A549 (cell line): ENCODE measurements at regions not wholly inside any gene's neighbourhood (a gene's known extent, or its start where the extent isn't known, plus 50 kb on each side); places are given as distances from the start of the nearest gene placed in this dataset.

Experiments used
- ATAC-seq, 2 experiments: fragments of 200-7000 bp in 1 of 2; fragments of >200 bp in 1 of 2; cut with Nextera tagmentation in 1 of 2; cut with Tn5 transposase in 1 of 2; 3 replicates each; pipeline versions ENCODE4 v1.8.0 to v1.9.1; 2018 to 2020; ENCODE audit warnings: mild to moderate bottlenecking in 1 of 2, moderate library complexity in 1 of 2
- CTCF ChIA-PET: fragments of 300-600 bp; sonication (Branson Sonifier 250); formaldehyde crosslinking; extraction: SDS; loops from one replicate; lab custom pipeline; 2021; ENCODE audit warnings: antibody characterized with exemption, inconsistent platforms; lab: Yijun Ruan, JAX
- POLR2A ChIA-PET: fragments of 350-600 bp; formaldehyde crosslinking; extraction: SDS; loops from one replicate; lab custom pipeline; 2021; ENCODE audit warnings: antibody characterized with exemption, inconsistent platforms; lab: Yijun Ruan, JAX
- DNase-seq, 2 experiments: peaks; one replicate each; pipeline versions ENCODE4 v3.0.0 to v3.0.0-alpha.2; 2011 to 2016; ENCODE audit warnings: low read depth in 1 of 2, low spot score in 1 of 2
- FAIRE-seq: peaks from 2 replicates; lab custom pipeline; 2011; peaks lifted over from hg19 to GRCh38; lab: Jason Lieb, UNC
- H3K27ac ChIP-seq, 2 experiments: fragments of >200 bp; sonication (Bioruptor Twin); formaldehyde crosslinking; 3 replicates each; pipeline ENCODE4 v1.5.1; 2016 to 2017
- H3K4me1 ChIP-seq: fragments of >200 bp; sonication (Bioruptor Twin); formaldehyde crosslinking; 3 replicates; pipeline ENCODE4 v1.6.1; 2016
- H3K4me2 ChIP-seq: fragments of >200 bp; sonication (Bioruptor Twin); formaldehyde crosslinking; 3 replicates; pipeline ENCODE4 v1.6.1; 2016
- H3K4me3 ChIP-seq: fragments of >200 bp; sonication (Bioruptor Twin); formaldehyde crosslinking; 3 replicates; pipeline ENCODE4 v1.5.1; 2016
- H3K9me3 ChIP-seq: fragments of >200 bp; sonication (Bioruptor Twin); formaldehyde crosslinking; 3 replicates; pipeline ENCODE4 v1.6.1; 2016
- CEBPB ChIP-seq, 2 experiments: fragments of >200 bp in 1 of 2; sonication (Bioruptor Twin) in 1 of 2; formaldehyde crosslinking in 1 of 2; IDR thresholded peaks; 2 replicates each; pipeline ENCODE4 v1.6.1; 2012 to 2016
- EHF ChIP-seq: fragments of 250-450 bp; sonication (Bioruptor Pico); IDR thresholded peaks from 2 replicates; pipeline ENCODE4 v1.5.0; 2020; ENCODE audit warnings: mild to moderate bottlenecking
- EHMT2 ChIP-seq: fragments of 200-600 bp; sonication (generic); IDR thresholded peaks from 2 replicates; pipeline ENCODE4 v1.6.1; 2016; ENCODE audit warnings: antibody characterized with exemption, low read depth, mild to moderate bottlenecking, moderate library complexity
- EP300 ChIP-seq, 2 experiments: fragments of >200 bp; sonication (Bioruptor Twin); formaldehyde crosslinking; IDR thresholded peaks; 2 replicates in 1 of 2; 3 replicates in 1 of 2; pipeline ENCODE4 v1.6.1; 2016 to 2017
- FOSB ChIP-seq: fragments of 250-450 bp; sonication (Bioruptor Pico); IDR thresholded peaks from 2 replicates; pipeline ENCODE4 v1.5.0; 2020; ENCODE audit warnings: mild to moderate bottlenecking, moderate library complexity
- HDAC2 ChIP-seq: fragments of 200-600 bp; sonication (generic); IDR thresholded peaks from 2 replicates; pipeline ENCODE4 v1.6.1; 2016
- HEYL ChIP-seq: fragments of 250-450 bp; sonication (Bioruptor Pico); IDR thresholded peaks from 2 replicates; pipeline ENCODE4 v1.8.0; 2021; ENCODE audit warnings: mild to moderate bottlenecking, moderate library complexity
- HOXB13 ChIP-seq: fragments of 250-450 bp; sonication (Bioruptor Pico); IDR thresholded peaks from 2 replicates; pipeline ENCODE4 v1.5.0; 2020; ENCODE audit warnings: low read depth, mild to moderate bottlenecking, moderate library complexity
- HOXB5 ChIP-seq: fragments of 250-450 bp; sonication (Bioruptor Pico); IDR thresholded peaks from 2 replicates; pipeline ENCODE4 v1.5.0; 2020; ENCODE audit warnings: mild to moderate bottlenecking, moderate library complexity
- MAZ ChIP-seq: fragments of 150-350 bp; IDR thresholded peaks from 2 replicates; pipeline ENCODE4 v1.6.1; 2014; ENCODE audit warnings: antibody characterized with exemption, low read depth, low read length, borderline replicate concordance
- MYC ChIP-seq: IDR thresholded peaks from 2 replicates; pipeline ENCODE4 v1.6.1; 2012; ENCODE audit warnings: mild to moderate bottlenecking, inconsistent platforms, low read length, improper control_type of control experiment, borderline replicate concordance
- NPAS2 ChIP-seq: fragments of 250-450 bp; sonication (Bioruptor Pico); IDR thresholded peaks from 2 replicates; pipeline ENCODE4 v1.8.0; 2022; ENCODE audit warnings: mild to moderate bottlenecking, moderate library complexity, borderline replicate concordance
- POLR2AphosphoS2 ChIP-seq: conservative IDR thresholded peaks from 2 replicates; pipeline ENCODE4 v1.6.1; 2012; ENCODE audit warnings: low read length, improper control_type of control experiment, inconsistent platforms
- RAD21 ChIP-seq, 2 experiments: fragments of >200 bp in 1 of 2; sonication (Bioruptor Twin) in 1 of 2; formaldehyde crosslinking in 1 of 2; IDR thresholded peaks in 1 of 2; conservative IDR thresholded peaks in 1 of 2; 2 replicates in 1 of 2; 3 replicates in 1 of 2; pipeline ENCODE4 v1.6.1; 2012 to 2018; ENCODE audit warnings: inconsistent platforms in 1 of 2
- RCOR1 ChIP-seq: fragments of 150-350 bp; IDR thresholded peaks from 2 replicates; pipeline ENCODE4 v1.6.1; 2014; ENCODE audit warnings: antibody characterized with exemption, low read length, low read depth
- RNF2 ChIP-seq: fragments of 200-600 bp; sonication (generic); IDR thresholded peaks from 2 replicates; pipeline ENCODE4 v1.6.1; 2016; ENCODE audit warnings: low read depth, mild to moderate bottlenecking, antibody characterized with exemption, moderate library complexity, borderline replicate concordance
- SMC3 ChIP-seq: fragments of >200 bp; sonication (Bioruptor Twin); formaldehyde crosslinking; IDR thresholded peaks from 3 replicates; pipeline ENCODE4 v1.6.1; 2018; ENCODE audit warnings: inconsistent platforms
- TFCP2L1 ChIP-seq: fragments of 250-450 bp; sonication (Bioruptor Pico); IDR thresholded peaks from 2 replicates; pipeline ENCODE4 v1.5.0; 2021; ENCODE audit warnings: mild to moderate bottlenecking
- ZC3H11A ChIP-seq: fragments of 450-650 bp; IDR thresholded peaks from 2 replicates; pipeline ENCODE4 v1.6.1; 2014; ENCODE audit warnings: antibody characterized with exemption, mild to moderate bottlenecking
- ZFP36 ChIP-seq: fragments of 450-650 bp; IDR thresholded peaks from 2 replicates; pipeline ENCODE4 v1.6.1; 2014; ENCODE audit warnings: borderline replicate concordance; ENCODE audit not compliant: partially characterized antibody
- ZNF302 ChIP-seq: fragments of 250-450 bp; sonication (Bioruptor Pico); IDR thresholded peaks from 2 replicates; pipeline ENCODE4 v1.9.0; 2021; ENCODE audit warnings: inconsistent platforms, mild to moderate bottlenecking, moderate library complexity
- ZSCAN20 ChIP-seq: fragments of 250-450 bp; sonication (Bioruptor Pico); IDR thresholded peaks from 2 replicates; pipeline ENCODE4 v1.8.0; 2022; ENCODE audit warnings: mild to moderate bottlenecking, moderate library complexity
- WGBS: methylation state at CpG from one replicate; pipeline ENCODE4 v1.1.6; 2017; ENCODE audit errors: missing lambda C conversion rate; 5-methylcytosine and 5-hydroxymethylcytosine counted together
- TF ChIP-seq, protein P1 (sequence below): fragments of 200-600 bp; sonication (generic); IDR thresholded peaks from 2 replicates; pipeline ENCODE4 v1.6.1; 2016; ENCODE audit warnings: antibody characterized with exemption, mild to moderate bottlenecking, moderate library complexity
- TF ChIP-seq, protein P2 (sequence below): IDR thresholded peaks from 2 replicates; pipeline ENCODE4 v1.6.1; 2012

DNA sequence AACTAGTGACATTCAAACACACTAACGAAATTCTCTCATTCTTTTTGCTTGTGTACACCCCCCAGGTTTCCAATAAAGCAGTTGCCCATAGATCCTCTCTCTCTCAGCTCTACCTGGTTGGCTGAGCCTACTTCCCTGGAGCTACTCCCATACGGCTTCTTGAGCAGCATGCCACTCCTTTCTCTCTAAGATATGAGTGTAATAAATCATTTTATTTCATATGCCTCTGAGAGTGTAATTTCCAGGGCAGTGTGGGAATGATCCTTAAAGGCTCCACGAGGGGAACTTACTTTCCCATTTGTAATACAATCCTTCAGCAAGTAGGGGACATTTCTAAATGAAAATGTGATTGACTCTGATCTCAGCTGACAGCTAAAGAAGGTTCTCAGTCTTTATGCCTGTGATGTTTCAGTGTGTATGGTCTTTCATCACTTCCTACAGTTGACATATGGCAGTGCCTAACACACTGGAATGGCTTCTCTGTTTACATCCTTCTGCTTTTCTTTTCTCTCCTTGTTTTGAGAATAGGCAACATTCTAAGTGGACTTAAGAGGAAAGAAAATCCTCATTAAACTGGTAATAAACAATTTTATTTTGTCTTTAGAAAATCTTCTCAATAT, 1194.3 kb upstream of the CDH8 start (continued):
- TF ChIP-seq ZC3H11A: no peak

- DNase-seq (no peak), ATAC-seq (no peak), FAIRE-seq (no peak)
- Histone ChIP-seq H3K4me3 (no peak overlapping the region), H3K4me2 (no peak overlapping the region), H3K9me3 (no peaks in the 10 kb centered on the region), H3K4me1 (no peaks in the 10 kb centered on the region), H3K27ac (no peak overlapping the region)
- ChIA-PET POLR2A (no interaction called here), CTCF (no interaction called here)
- 17% methylated on average over 2 of the region's 2 CpGs for WGBS
- no peak for TF ChIP-seq FOSB
- no peak for TF ChIP-seq ZNF302 (CRISPR knock-in tag)
- no peak for TF ChIP-seq NPAS2 (CRISPR knock-in tag)
- TF ChIP-seq EHMT2: no peak
- no peak for TF ChIP-seq HOXB5 (CRISPR knock-in tag)
- no peak for TF ChIP-seq EHF
- TF ChIP-seq ZFP36: no peak
- TF ChIP-seq ZC3H11A: no peak
- TF ChIP-seq MAZ: no peak
- no peak for TF ChIP-seq SMC3
- TF ChIP-seq HOXB13: no peak
- TF ChIP-seq HDAC2: no peak
Observed at GRCh38 chr16:63228259-63228658, 1192.0 kb upstream of the CDH8 start.

- no peak for ATAC-seq
- CTCF ChIA-PET: interaction anchor here (1.0 kb wide), 1 partner anchor 196 kb away, joined by 3 read pairs; no protein-coding TSS in a partner anchor
Observed at GRCh38 chr16:63223851-63224250, 1187.6 kb upstream of the CDH8 start.

More at GRCh38 chr16:63223851-63224250, 1187.6 kb upstream of the CDH8 start:
- no peak overlapping the region for H3K4me2 ChIP-seq
- H3K4me3 ChIP-seq: no peak overlapping the region
- WGBS: 10% methylated on average over 1 of the region's 1 CpG
- POLR2A ChIA-PET: no interaction called here
- DNase-seq (no peak), FAIRE-seq (no peak)
- no peaks in the 10 kb centered on the region for H3K4me1 ChIP-seq
- no peak for TF ChIP-seq SMC3
- no peak for TF ChIP-seq TFCP2L1
- no peak for TF ChIP-seq RCOR1
- no peak for TF ChIP-seq HOXB13
- TF ChIP-seq ZC3H11A: no peak
- TF ChIP-seq HDAC2: no peak
- TF ChIP-seq MYC: no peak
- TF ChIP-seq MAZ: no peak
- TF ChIP-seq RAD21 (conservative IDR thresholded peaks at IDR 0.05 in 1 of 2, IDR thresholded peaks at IDR 0.05 in 1 of 2): no peak
- TF ChIP-seq EP300 (IDR thresholded peaks at IDR 0.05): no peak
- TF ChIP-seq, protein P1, sequence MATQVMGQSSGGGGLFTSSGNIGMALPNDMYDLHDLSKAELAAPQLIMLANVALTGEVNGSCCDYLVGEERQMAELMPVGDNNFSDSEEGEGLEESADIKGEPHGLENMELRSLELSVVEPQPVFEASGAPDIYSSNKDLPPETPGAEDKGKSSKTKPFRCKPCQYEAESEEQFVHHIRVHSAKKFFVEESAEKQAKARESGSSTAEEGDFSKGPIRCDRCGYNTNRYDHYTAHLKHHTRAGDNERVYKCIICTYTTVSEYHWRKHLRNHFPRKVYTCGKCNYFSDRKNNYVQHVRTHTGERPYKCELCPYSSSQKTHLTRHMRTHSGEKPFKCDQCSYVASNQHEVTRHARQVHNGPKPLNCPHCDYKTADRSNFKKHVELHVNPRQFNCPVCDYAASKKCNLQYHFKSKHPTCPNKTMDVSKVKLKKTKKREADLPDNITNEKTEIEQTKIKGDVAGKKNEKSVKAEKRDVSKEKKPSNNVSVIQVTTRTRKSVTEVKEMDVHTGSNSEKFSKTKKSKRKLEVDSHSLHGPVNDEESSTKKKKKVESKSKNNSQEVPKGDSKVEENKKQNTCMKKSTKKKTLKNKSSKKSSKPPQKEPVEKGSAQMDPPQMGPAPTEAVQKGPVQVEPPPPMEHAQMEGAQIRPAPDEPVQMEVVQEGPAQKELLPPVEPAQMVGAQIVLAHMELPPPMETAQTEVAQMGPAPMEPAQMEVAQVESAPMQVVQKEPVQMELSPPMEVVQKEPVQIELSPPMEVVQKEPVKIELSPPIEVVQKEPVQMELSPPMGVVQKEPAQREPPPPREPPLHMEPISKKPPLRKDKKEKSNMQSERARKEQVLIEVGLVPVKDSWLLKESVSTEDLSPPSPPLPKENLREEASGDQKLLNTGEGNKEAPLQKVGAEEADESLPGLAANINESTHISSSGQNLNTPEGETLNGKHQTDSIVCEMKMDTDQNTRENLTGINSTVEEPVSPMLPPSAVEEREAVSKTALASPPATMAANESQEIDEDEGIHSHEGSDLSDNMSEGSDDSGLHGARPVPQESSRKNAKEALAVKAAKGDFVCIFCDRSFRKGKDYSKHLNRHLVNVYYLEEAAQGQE: no peak
- no peak for TF ChIP-seq CEBPB (IDR thresholded peaks at IDR 0.05)
- no peak for TF ChIP-seq POLR2AphosphoS2
- no peak for TF ChIP-seq HEYL (CRISPR knock-in tag)
- TF ChIP-seq, protein P2, sequence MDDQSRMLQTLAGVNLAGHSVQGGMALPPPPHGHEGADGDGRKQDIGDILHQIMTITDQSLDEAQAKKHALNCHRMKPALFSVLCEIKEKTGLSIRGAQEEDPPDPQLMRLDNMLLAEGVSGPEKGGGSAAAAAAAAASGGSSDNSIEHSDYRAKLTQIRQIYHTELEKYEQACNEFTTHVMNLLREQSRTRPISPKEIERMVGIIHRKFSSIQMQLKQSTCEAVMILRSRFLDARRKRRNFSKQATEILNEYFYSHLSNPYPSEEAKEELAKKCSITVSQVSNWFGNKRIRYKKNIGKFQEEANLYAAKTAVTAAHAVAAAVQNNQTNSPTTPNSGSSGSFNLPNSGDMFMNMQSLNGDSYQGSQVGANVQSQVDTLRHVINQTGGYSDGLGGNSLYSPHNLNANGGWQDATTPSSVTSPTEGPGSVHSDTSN: no peak
- TF ChIP-seq ZSCAN20 (CRISPR knock-in tag): no peak
- no peak for TF ChIP-seq RNF2
- no peak for TF ChIP-seq ZFP36
- H3K9me3 ChIP-seq: no peaks in the 10 kb centered on the region
- H3K27ac ChIP-seq: no peak overlapping the region
